NT2/D1 (cell line): ENCODE measurements at regions not wholly inside any gene's neighbourhood (a gene's known extent, or its start where the extent isn't known, plus 50 kb on each side); places are given as distances from the start of the nearest gene placed in this dataset.

Experiments used
- DNase-seq: peaks from one replicate; pipeline ENCODE4 v3.0.0-alpha.2; 2011; ENCODE audit warnings: low read depth, low spot score
- H3K27me3 ChIP-seq: 2 replicates; pipeline ENCODE4 v1.6.0; 2011; ENCODE audit warnings: mild to moderate bottlenecking; ENCODE audit not compliant: insufficient read length, insufficient read depth
- H3K36me3 ChIP-seq: 2 replicates; pipeline ENCODE4 v1.6.1; 2011; ENCODE audit warnings: mild to moderate bottlenecking, low read length, mixed read lengths; ENCODE audit not compliant: insufficient read depth, insufficient read length
- H3K4me1 ChIP-seq: 2 replicates; pipeline ENCODE4 v1.5.1; 2011; ENCODE audit not compliant: insufficient read depth, insufficient read length
- H3K4me3 ChIP-seq: 2 replicates; pipeline ENCODE4 v1.5.1; 2011; ENCODE audit warnings: low read depth; ENCODE audit not compliant: insufficient read length
- H3K9ac ChIP-seq: 2 replicates; pipeline ENCODE4 v1.6.0; 2011; ENCODE audit warnings: low read depth; ENCODE audit not compliant: insufficient read length
- H3K9me3 ChIP-seq: 2 replicates; pipeline ENCODE4 v1.5.1; 2011; ENCODE audit warnings: mild to moderate bottlenecking, low read length; ENCODE audit not compliant: insufficient read depth
- SUZ12 ChIP-seq: IDR thresholded peaks from 2 replicates; pipeline ENCODE4 v1.6.1; 2011; ENCODE audit not compliant: insufficient read length, insufficient read depth; ENCODE audit errors: extremely low read depth
- YY1 ChIP-seq: IDR thresholded peaks from 2 replicates; pipeline ENCODE4 v1.6.1; 2011; ENCODE audit not compliant: insufficient read length, insufficient read depth
- ZNF274 ChIP-seq: IDR thresholded peaks from 2 replicates; pipeline ENCODE4 v1.6.1; 2011; ENCODE audit warnings: mild to moderate bottlenecking, low read depth, low read length

- Histone ChIP-seq H3K27me3 (no peaks in the 10 kb centered on the region), H3K4me3 (no peak overlapping the region), H3K4me1 (no peaks in the 10 kb centered on the region), H3K9ac (no peak overlapping the region), H3K36me3 (no peaks in the 10 kb centered on the region), H3K9me3 (no peaks in the 10 kb centered on the region)
- TF ChIP-seq ZNF274 = no peak
- no peak for TF ChIP-seq YY1
- TF ChIP-seq SUZ12 = no peak
- no peak for DNase-seq
These were observed 448.6 kb downstream of the ZIC3 start for GRCh38 chrX:138014577-138014976.

DNA sequence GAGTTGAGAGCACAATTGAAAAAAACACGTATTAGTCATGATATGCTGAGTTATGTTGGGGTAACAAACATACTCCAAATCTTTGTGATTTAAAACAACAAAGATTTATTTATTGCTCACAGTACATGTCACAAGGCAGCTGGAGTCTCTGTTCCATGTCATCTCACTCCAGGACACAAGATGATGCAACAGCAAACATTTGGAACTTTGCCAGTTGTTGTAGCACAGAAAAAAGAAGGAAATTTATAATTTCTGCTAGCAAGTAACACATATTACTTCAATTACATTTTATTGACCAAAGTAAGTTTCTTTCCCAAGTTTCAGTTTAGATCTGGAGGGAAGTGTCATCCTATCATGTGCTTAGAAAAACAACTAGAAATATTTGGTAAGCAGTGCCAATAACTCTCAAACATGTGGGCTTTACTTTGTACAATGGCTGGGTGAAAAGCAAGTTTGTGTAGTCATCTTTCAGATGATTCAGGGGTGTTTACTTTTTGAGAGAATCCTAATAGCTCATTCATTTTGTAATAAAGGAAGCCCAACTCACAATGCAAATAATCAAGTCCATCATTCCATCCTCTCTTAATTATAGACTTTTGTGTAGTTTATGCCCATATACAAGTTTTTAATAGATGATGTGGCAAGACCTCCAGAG, 452.3 kb downstream of the ZIC3 start:
- TF ChIP-seq SUZ12 (no peak), YY1 (no peak), ZNF274 (no peak)
- no peak for DNase-seq

DNA sequence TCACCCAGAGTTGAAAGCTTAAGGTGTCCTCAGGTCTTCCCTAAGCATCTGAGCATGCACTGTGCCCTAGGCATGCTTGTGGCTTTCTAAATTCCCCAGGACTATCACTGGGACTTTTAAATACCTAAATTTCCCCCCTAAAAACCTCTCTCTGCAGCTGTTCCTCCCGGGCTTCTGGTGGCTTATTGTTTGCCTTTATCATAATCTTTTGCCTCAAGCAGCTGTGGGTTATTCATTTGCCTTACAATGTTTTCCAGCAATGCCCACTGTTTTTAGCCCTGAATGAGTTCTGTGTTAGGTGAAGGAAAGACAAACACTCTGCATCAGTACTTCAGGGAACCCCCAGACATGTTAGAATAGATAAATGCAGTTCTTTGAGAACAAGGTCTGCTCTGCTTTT, 455.0 kb downstream of the ZIC3 start:
- no peaks in the 10 kb centered on the region for H3K36me3 ChIP-seq
- H3K4me3 ChIP-seq = no peak overlapping the region
- H3K4me1 ChIP-seq = no peaks in the 10 kb centered on the region
- TF ChIP-seq ZNF274 (no peak), SUZ12 (no peak), YY1 (no peak)
- no peaks in the 10 kb centered on the region for H3K9me3 ChIP-seq
- H3K9ac ChIP-seq = no peak overlapping the region
- DNase-seq = no peak
- H3K27me3 ChIP-seq = no peaks in the 10 kb centered on the region

More for the DNA sequence above, 452.3 kb downstream of the ZIC3 start:
- Histone ChIP-seq H3K9me3 (no peaks in the 10 kb centered on the region), H3K36me3 (no peaks in the 10 kb centered on the region), H3K9ac (no peak overlapping the region), H3K4me1 (no peaks in the 10 kb centered on the region), H3K4me3 (no peak overlapping the region), H3K27me3 (no peaks in the 10 kb centered on the region)

- no peaks in the 10 kb centered on the region for H3K36me3 ChIP-seq
- TF ChIP-seq YY1 (no peak), SUZ12 (no peak), ZNF274 (no peak)
- no peaks in the 10 kb centered on the region for H3K27me3 ChIP-seq
- H3K4me1 ChIP-seq = no peaks in the 10 kb centered on the region
- H3K9me3 ChIP-seq = no peaks in the 10 kb centered on the region
- H3K9ac ChIP-seq = no peak overlapping the region
- no peak overlapping the region for H3K4me3 ChIP-seq
- no peak for DNase-seq
These were observed 460.3 kb downstream of the ZIC3 start for GRCh38 chrX:138026211-138026610.

- Histone ChIP-seq H3K4me1 (no peaks in the 10 kb centered on the region), H3K27me3 (no peaks in the 10 kb centered on the region), H3K9ac (no peak overlapping the region), H3K36me3 (no peaks in the 10 kb centered on the region), H3K9me3 (no peaks in the 10 kb centered on the region), H3K4me3 (no peak overlapping the region)
- TF ChIP-seq SUZ12 = no peak
- TF ChIP-seq ZNF274 = no peak
- no peak for TF ChIP-seq YY1
- no peak for DNase-seq
These were observed 465.8 kb downstream of the ZIC3 start for GRCh38 chrX:138031715-138032114.

GRCh38 chrX:138034136-138034535, 468.2 kb downstream of the ZIC3 start:
- Histone ChIP-seq H3K27me3 (no peaks in the 10 kb centered on the region), H3K9me3 (no peaks in the 10 kb centered on the region), H3K9ac (no peak overlapping the region), H3K4me1 (no peaks in the 10 kb centered on the region), H3K4me3 (no peak overlapping the region), H3K36me3 (no peaks in the 10 kb centered on the region)
- TF ChIP-seq ZNF274 (no peak), SUZ12 (no peak)
- DNase-seq = no peak

DNA sequence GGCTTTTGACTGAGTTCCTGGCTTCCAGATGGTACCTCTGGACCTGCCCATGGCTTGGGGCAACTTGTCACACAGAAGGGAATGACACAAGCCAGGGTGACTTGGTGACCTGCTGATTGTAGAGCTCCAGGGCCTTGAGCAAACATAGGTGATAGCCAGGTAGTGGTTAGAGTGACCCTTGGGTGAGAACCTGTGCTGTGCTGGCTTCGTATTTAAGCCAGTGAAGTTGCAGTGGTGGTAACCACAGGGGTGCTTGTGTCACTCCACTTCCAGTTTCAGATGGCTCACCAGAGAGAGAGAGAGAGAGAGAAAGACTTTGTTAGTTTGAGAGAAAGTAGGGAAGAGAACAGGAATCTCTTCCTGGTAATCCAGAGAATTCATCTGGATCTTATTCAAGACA, 471.6 kb downstream of the ZIC3 start:
- TF ChIP-seq YY1 (no peak), ZNF274 (no peak)
- Histone ChIP-seq H3K27me3 (no peaks in the 10 kb centered on the region), H3K4me3 (no peak overlapping the region), H3K9me3 (no peaks in the 10 kb centered on the region), H3K9ac (no peak overlapping the region), H3K4me1 (no peaks in the 10 kb centered on the region), H3K36me3 (no peaks in the 10 kb centered on the region)
- DNase-seq = no peak
